CD4-positive, CD25-positive, alpha-beta regulatory T cell (primary cell): ENCODE measurements at regions not wholly inside any gene's neighbourhood (a gene's known extent, or its start where the extent isn't known, plus 50 kb on each side); places are given as distances from the start of the nearest gene placed in this dataset.

Experiments used
- ATAC-seq, 2 donors: fragments of 150-1000 bp; cut with Tn5 transposase; one replicate each; pipeline ENCODE4 v1.10.0; 2021; ENCODE audit warnings: low read depth in 2 of 2, moderate number of reproducible peaks in 2 of 2, moderate library complexity in 1 of 2
- DNase-seq, 3 donors: peaks; one replicate each; pipeline versions ENCODE4 v3.0.0 to v3.0.0-alpha.2; 2012 to 2022; ENCODE audit warnings: mixed read lengths in 1 of 3
- H3K27ac ChIP-seq: one replicate; pipeline ENCODE4 v1.7.0; 2013; ENCODE audit warnings: mild to moderate bottlenecking, low read length; ENCODE audit not compliant: insufficient read depth, poor library complexity, severe bottlenecking
- H3K27me3 ChIP-seq: one replicate; pipeline ENCODE4 v1.7.0; 2013; ENCODE audit warnings: low read length; ENCODE audit not compliant: control insufficient read depth, insufficient read depth
- H3K36me3 ChIP-seq: one replicate; pipeline ENCODE4 v1.7.0; 2013; ENCODE audit warnings: mild to moderate bottlenecking, low read length, moderate library complexity; ENCODE audit not compliant: control insufficient read depth, insufficient read depth
- H3K4me1 ChIP-seq: 2 replicates; pipeline ENCODE4 v1.7.0; 2013; ENCODE audit warnings: mild to moderate bottlenecking, low read length; ENCODE audit not compliant: insufficient read depth, control insufficient read depth, poor library complexity, severe bottlenecking
- H3K4me3 ChIP-seq: one replicate; pipeline ENCODE4 v1.7.0; 2013; ENCODE audit warnings: low read depth, mild to moderate bottlenecking, low read length, moderate library complexity
- H3K9me3 ChIP-seq, 2 experiments: 1 replicate in 1 of 2; 2 replicates in 1 of 2; pipeline ENCODE4 v1.7.0; 2013; ENCODE audit warnings: low read length in 2 of 2, mild to moderate bottlenecking in 1 of 2, moderate library complexity in 1 of 2; ENCODE audit not compliant: control insufficient read depth in 2 of 2
- H3K27ac Mint-ChIP-seq, 3 donors: one replicate each; pipeline ENCODE4 v1.8.0; 2020 to 2022; ENCODE audit warnings: mild to moderate bottlenecking in 3 of 3, mixed read lengths in 3 of 3, moderate library complexity in 2 of 3
- H3K27me3 Mint-ChIP-seq: one replicate; pipeline ENCODE4 v1.8.0; 2022; ENCODE audit warnings: mild to moderate bottlenecking, mixed read lengths
- H3K36me3 Mint-ChIP-seq: one replicate; pipeline ENCODE4 v1.8.0; 2020; ENCODE audit warnings: mixed read lengths
- H3K4me1 Mint-ChIP-seq, 4 donors: one replicate each; pipeline ENCODE4 v1.8.0; 2020 to 2022; ENCODE audit warnings: mixed read lengths in 4 of 4, mild to moderate bottlenecking in 1 of 4
- H3K4me3 Mint-ChIP-seq, 4 donors: one replicate each; pipeline ENCODE4 v1.8.0; 2020 to 2022; ENCODE audit warnings: mild to moderate bottlenecking in 4 of 4, mixed read lengths in 4 of 4, moderate library complexity in 3 of 4
- H3K9me3 Mint-ChIP-seq, 7 donors: one replicate each; pipeline ENCODE4 v1.8.0; 2020 to 2022; ENCODE audit warnings: mixed read lengths in 7 of 7, mild to moderate bottlenecking in 3 of 7, moderate library complexity in 2 of 7

DNA sequence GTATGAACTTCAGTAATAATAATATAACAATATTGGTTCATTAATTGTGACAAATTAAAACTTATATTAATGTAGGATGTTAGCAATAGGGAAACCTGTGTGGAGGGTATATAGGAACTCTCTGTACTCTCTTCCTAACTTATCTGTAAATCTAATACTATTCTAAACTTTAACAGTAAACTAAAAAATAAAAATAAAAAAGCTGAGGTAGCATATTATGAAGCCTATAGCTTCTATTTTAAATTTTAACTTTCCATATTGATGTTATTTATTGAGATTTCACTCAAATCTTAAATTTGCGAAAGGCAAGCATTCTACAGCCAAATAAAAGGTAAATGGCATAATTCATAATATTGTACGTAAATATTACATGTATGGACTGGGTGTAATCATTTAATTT lies 326.4 kb downstream of the MEI4 start:
- Histone ChIP-seq H3K36me3 (no peaks in the 10 kb centered on the region), H3K27me3 (no peaks in the 10 kb centered on the region), H3K9me3 (no peaks in the 10 kb centered on the region), H3K27ac (no peak overlapping the region), H3K4me1 (no peaks in the 10 kb centered on the region), H3K4me3 (no peak overlapping the region)
- ATAC-seq = no peak
- Mint-ChIP-seq H3K36me3 (no peaks in the 10 kb centered on the region), H3K4me1 (no peaks in the 10 kb centered on the region), H3K4me3 (no peak overlapping the region), H3K27ac (no peak overlapping the region), H3K9me3 (peaks cover 0 to 15% (median 7%) of the 10 kb centered on the region in 7 donors), H3K27me3 (no peaks in the 10 kb centered on the region)
- no peak for DNase-seq

GRCh38 chr6:77986380-77987034 lies 333.7 kb downstream of the MEI4 start:
- no peaks in the 10 kb centered on the region for H3K36me3 Mint-ChIP-seq
- H3K27me3 Mint-ChIP-seq = no peaks in the 10 kb centered on the region
- no peak overlapping the region for H3K27ac Mint-ChIP-seq
- H3K4me3 ChIP-seq = no peak overlapping the region
- ATAC-seq = no peak
- no peak overlapping the region for H3K4me3 Mint-ChIP-seq
- H3K36me3 ChIP-seq = no peaks in the 10 kb centered on the region
- H3K9me3 Mint-ChIP-seq = peaks cover 0 to 16% (median 10%) of the 10 kb centered on the region in 7 donors
- H3K9me3 ChIP-seq = peaks cover 0 to 6% of the 10 kb centered on the region in 2 experiments
- no peaks in the 10 kb centered on the region for H3K4me1 Mint-ChIP-seq
- no peak overlapping the region for H3K27ac ChIP-seq
- no peak for DNase-seq
- H3K27me3 ChIP-seq = no peaks in the 10 kb centered on the region
- H3K4me1 ChIP-seq = no peaks in the 10 kb centered on the region

DNA sequence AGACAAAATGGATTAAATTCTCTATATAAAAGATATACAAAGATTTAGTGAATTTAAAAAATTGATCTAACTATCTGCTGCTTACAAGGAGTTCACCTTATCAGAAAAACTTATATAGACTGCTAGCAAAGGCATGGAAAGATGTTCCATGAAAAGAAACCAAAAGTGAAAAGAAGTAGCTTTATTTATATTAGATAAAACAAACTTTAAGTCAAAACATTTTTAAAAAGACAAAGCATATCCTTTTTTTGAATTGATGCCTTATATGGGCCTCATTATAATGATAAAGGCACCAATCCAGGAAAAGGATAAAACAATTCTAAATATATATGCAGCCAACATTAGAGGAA lies 334.2 kb downstream of the MEI4 start:
- no peak overlapping the region for H3K27ac Mint-ChIP-seq
- no peaks in the 10 kb centered on the region for H3K4me1 Mint-ChIP-seq
- no peaks in the 10 kb centered on the region for H3K27me3 Mint-ChIP-seq
- no peak for ATAC-seq
- Histone ChIP-seq H3K36me3 (no peaks in the 10 kb centered on the region), H3K27ac (no peak overlapping the region), H3K27me3 (no peaks in the 10 kb centered on the region), H3K9me3 (peaks cover 0 to 6% of the 10 kb centered on the region in 2 experiments), H3K4me1 (no peaks in the 10 kb centered on the region), H3K4me3 (no peak overlapping the region)
- DNase-seq = no peak
- H3K4me3 Mint-ChIP-seq = no peak overlapping the region
- H3K9me3 Mint-ChIP-seq = peaks cover 0 to 14% (median 9%) of the 10 kb centered on the region in 7 donors
- H3K36me3 Mint-ChIP-seq = no peaks in the 10 kb centered on the region

DNA sequence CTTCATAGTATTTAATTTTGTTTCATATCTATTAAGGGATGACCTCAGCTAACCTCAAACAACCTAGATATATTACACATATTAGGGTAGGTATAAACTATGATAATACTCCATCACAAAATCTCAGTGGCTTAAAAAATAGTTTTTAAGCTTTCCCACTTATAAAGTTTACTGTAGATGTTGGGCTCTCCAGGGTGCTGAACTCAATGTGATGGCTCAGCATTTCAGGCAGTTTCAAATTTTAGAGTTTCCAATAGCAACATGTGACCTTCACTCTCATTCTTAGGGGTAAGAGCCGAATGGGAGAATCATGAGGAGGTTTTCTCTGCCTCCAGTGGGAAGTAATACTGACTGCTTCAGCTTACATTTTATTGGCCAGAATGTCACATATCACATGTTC lies 357.3 kb downstream of the MEI4 start:
- Mint-ChIP-seq H3K9me3 (peaks cover 0 to 9% (median 4%) of the 10 kb centered on the region in 7 donors), H3K4me1 (no peaks in the 10 kb centered on the region), H3K27me3 (no peaks in the 10 kb centered on the region), H3K36me3 (no peaks in the 10 kb centered on the region), H3K27ac (no peak overlapping the region), H3K4me3 (no peak overlapping the region)
- ATAC-seq (no peak), DNase-seq (no peak)
- no peaks in the 10 kb centered on the region for H3K27me3 ChIP-seq
- no peaks in the 10 kb centered on the region for H3K4me1 ChIP-seq
- H3K4me3 ChIP-seq = no peak overlapping the region
- H3K9me3 ChIP-seq = no peaks in the 10 kb centered on the region
- no peak overlapping the region for H3K27ac ChIP-seq
- H3K36me3 ChIP-seq = no peaks in the 10 kb centered on the region

- Mint-ChIP-seq H3K9me3 (peaks cover 1 to 21% (median 4%) of the 10 kb centered on the region in 7 donors), H3K27me3 (no peaks in the 10 kb centered on the region)
Measured at GRCh38 chr6:78020586-78020985, 367.7 kb downstream of the MEI4 start.

GRCh38 chr6:78025502-78025901 lies 372.7 kb downstream of the MEI4 start:
- Mint-ChIP-seq H3K4me1 (no peaks in the 10 kb centered on the region), H3K27me3 (no peaks in the 10 kb centered on the region), H3K27ac (no peak overlapping the region), H3K4me3 (no peak overlapping the region), H3K36me3 (no peaks in the 10 kb centered on the region), H3K9me3 (peaks cover 1 to 20% (median 4%) of the 10 kb centered on the region in 7 donors)
- DNase-seq (no peak), ATAC-seq (no peak)
- Histone ChIP-seq H3K27ac (no peak overlapping the region), H3K4me3 (no peak overlapping the region), H3K4me1 (no peaks in the 10 kb centered on the region), H3K36me3 (no peaks in the 10 kb centered on the region), H3K9me3 (no peaks in the 10 kb centered on the region), H3K27me3 (no peaks in the 10 kb centered on the region)

More at GRCh38 chr6:78020586-78020985, 367.7 kb downstream of the MEI4 start:
- H3K36me3 Mint-ChIP-seq = no peaks in the 10 kb centered on the region
- ATAC-seq = no peak
- Histone ChIP-seq H3K36me3 (no peaks in the 10 kb centered on the region), H3K27me3 (no peaks in the 10 kb centered on the region), H3K9me3 (no peaks in the 10 kb centered on the region), H3K27ac (no peak overlapping the region), H3K4me1 (no peaks in the 10 kb centered on the region), H3K4me3 (no peak overlapping the region)
- H3K4me1 Mint-ChIP-seq = no peaks in the 10 kb centered on the region
- H3K4me3 Mint-ChIP-seq = no peak overlapping the region
- DNase-seq = no peak
- no peak overlapping the region for H3K27ac Mint-ChIP-seq

GRCh38 chr6:78031228-78031627 lies 378.4 kb downstream of the MEI4 start:
- H3K9me3 ChIP-seq = no peaks in the 10 kb centered on the region
- H3K36me3 ChIP-seq = no peaks in the 10 kb centered on the region
- H3K27me3 ChIP-seq = no peaks in the 10 kb centered on the region
- H3K4me1 ChIP-seq = no peaks in the 10 kb centered on the region
- Mint-ChIP-seq H3K27ac (no peak overlapping the region), H3K4me1 (no peaks in the 10 kb centered on the region), H3K4me3 (no peak overlapping the region), H3K27me3 (no peaks in the 10 kb centered on the region), H3K36me3 (no peaks in the 10 kb centered on the region), H3K9me3 (peaks cover 0 to 13% (median 0%) of the 10 kb centered on the region in 7 donors)
- no peak for ATAC-seq
- no peak overlapping the region for H3K27ac ChIP-seq
- DNase-seq = no peak
- H3K4me3 ChIP-seq = no peak overlapping the region

GRCh38 chr6:78059171-78059570 lies 406.3 kb downstream of the MEI4 start:
- Histone ChIP-seq H3K36me3 (no peaks in the 10 kb centered on the region), H3K27ac (no peak overlapping the region), H3K4me3 (no peak overlapping the region), H3K9me3 (no peaks in the 10 kb centered on the region), H3K27me3 (no peaks in the 10 kb centered on the region), H3K4me1 (no peaks in the 10 kb centered on the region)
- Mint-ChIP-seq H3K27me3 (no peaks in the 10 kb centered on the region), H3K4me3 (no peak overlapping the region), H3K9me3 (peaks cover 0 to 19% (median 4%) of the 10 kb centered on the region in 7 donors), H3K27ac (no peak overlapping the region), H3K4me1 (no peaks in the 10 kb centered on the region), H3K36me3 (no peaks in the 10 kb centered on the region)
- ATAC-seq (no peak), DNase-seq (no peak)
